Sigmoid colon (tissue), 4 donors: ENCODE measurements at regions not wholly inside any gene's neighbourhood (a gene's known extent, or its start where the extent isn't known, plus 50 kb on each side); places are given as distances from the start of the nearest gene placed in this dataset.

Experiments used
- CTCF ChIP-seq, 4 experiments: fragments of 450-650 bp in 3 of 4; fragments of 200-600 bp in 1 of 4; IDR thresholded peaks; one replicate each; pipeline ENCODE4 v1.5.1; 2016 to 2019; ENCODE audit warnings: antibody characterized with exemption in 4 of 4, mild to moderate bottlenecking in 3 of 4, moderate library complexity in 2 of 4
- EP300 ChIP-seq, 4 donors: sonication (generic); formaldehyde crosslinking; IDR thresholded peaks; one replicate each; pipeline ENCODE4 v1.6.1; 2017; ENCODE audit warnings: antibody characterized with exemption in 4 of 4
- POLR2A ChIP-seq, 2 donors: fragments of 450-650 bp; IDR thresholded peaks; one replicate each; pipeline ENCODE4 v1.6.1; 2016; ENCODE audit warnings: antibody characterized with exemption in 2 of 2, mild to moderate bottlenecking in 2 of 2, moderate library complexity in 2 of 2
- POLR2AphosphoS5 ChIP-seq, 4 donors: sonication (generic); formaldehyde crosslinking; IDR thresholded peaks; one replicate each; pipeline ENCODE4 v1.6.1; 2017; ENCODE audit warnings: antibody characterized with exemption in 4 of 4

GRCh38 chr18:75742516-75742915 lies 315.0 kb upstream of the SMIM21 start:
- TF ChIP-seq POLR2AphosphoS5 (IDR thresholded peaks at IDR 0.05) (no peak), CTCF (IDR thresholded peaks at IDR 0.05) (no peak), POLR2A (IDR thresholded peaks at IDR 0.05) (no peak), EP300 (IDR thresholded peaks at IDR 0.05) (no peak)
